ENCODE measurements at regions not wholly inside any gene's neighbourhood (a gene's known extent, or its start where the extent isn't known, plus 50 kb on each side); places are given as distances from the start of the nearest gene placed in this dataset.

DNA sequence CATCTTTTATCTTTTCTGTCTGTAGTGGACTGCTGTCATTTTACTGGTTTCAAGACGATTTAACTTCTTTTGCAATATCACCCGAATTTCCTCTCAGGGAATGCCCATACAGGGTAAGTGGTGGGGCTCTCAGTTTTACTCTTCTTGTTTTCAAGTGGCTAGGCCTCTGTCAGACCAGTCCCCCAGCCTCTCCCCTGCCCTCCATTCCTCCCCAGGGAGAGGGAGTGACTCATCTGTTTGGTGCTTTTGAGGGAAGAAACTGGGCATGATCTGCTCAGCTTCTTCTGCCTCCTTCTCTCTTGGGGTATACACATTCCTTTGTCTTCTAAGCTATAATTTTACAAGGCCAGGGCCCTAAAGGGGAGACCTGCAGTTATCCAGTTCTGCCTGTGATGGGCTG, 332.0 kb downstream of the CBLN1 start:
- FAIRE-seq = peak; percentile 35
- peak; percentile 65 for DNase-seq (ENCODE audit: low spot score)

DNA sequence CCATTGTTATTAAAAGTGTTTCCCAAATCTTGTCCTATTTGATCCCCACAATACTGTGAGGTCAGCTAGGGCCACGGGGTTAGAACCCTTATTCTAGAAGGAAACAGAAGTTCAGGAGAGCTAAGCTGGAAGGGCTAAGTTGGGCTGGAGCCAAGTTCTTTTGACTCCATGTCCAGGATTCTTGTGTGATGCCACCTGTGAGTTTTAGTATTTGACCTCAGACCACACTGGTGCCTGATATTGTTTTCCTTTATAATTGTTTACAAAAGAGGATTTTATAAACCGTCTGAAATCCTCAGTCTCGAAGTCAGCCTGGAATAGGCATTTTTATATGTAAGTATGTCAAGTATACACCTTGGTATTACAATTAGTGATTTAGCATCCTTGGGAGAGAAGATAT, 332.7 kb downstream of the CBLN1 start:
- FAIRE-seq = no peak
- no peak for DNase-seq (ENCODE audit: low spot score)

DNA sequence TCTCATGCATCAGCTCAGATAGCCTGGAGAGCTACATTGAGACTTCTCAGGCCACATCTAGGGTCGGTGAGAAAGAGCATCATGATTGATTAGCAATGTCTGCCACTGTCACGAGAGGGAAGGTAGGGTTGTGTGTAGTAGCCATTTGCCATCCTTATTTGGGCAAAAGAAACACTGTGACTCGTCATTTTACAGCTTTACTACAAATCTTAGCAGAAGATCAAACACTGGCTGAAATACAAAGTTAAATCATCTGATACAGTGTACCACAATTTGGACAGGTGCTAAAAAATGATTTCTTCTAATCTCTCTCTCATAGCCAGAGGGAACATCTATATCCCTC, 334.3 kb downstream of the CBLN1 start:
- DNase-seq (ENCODE audit: low spot score) = no peak
- peak; percentile 30 for FAIRE-seq

DNA sequence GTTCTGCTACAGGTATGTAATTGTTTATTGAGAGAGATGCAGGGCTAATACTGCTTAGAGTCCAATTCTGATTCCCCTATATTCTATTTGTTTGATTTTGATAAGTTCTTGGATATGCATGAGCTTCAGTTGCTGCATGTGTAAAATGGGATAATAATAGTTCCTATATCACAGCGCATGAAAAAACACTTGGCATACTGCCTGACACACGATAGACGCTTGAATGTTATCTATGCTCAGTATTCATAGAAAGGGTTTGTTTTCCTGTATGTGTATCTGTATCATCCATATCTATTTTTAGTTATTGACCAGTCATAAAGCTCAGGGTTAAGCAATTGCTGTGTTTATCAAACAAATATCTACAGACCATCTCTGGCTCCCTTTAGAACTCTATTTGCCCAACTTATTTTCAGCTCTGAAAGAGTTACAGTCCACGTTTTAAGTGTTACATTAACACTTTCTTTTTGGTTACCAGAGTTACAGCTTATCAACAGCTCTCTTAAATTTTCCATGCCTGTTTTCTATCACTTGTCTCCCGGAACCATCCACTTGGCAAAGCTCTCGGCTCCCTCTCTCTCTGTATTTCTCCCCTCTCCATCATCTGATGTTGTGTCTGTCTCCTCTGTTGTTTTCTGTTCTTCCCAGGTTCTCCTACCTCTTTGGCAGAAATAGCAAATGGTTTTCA, 334.8 kb downstream of the CBLN1 start:
- FAIRE-seq (no peak), DNase-seq (ENCODE audit: low spot score) (no peak)

DNA sequence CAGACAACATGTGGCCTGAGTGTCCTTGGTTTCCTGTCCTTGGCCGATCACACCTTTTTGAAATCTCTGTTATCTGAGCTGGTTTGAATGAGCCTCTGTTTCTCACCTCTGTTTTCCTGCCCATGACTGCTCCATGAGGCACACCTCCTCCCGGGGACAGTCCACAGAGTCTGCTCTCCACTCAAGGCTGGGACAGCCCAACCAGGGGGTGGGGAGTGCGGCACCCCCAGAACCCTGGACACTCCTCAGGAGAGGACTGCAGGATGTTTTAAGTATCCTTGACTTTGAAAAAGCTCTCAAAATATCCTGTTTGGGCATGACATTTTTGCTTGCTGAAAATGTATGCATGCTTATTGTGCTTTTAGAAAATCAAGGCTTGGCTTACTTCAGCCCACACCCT, 333.0 kb upstream of the N4BP1 start:
- FAIRE-seq (no peak), DNase-seq (ENCODE audit: low spot score) (no peak)

DNA sequence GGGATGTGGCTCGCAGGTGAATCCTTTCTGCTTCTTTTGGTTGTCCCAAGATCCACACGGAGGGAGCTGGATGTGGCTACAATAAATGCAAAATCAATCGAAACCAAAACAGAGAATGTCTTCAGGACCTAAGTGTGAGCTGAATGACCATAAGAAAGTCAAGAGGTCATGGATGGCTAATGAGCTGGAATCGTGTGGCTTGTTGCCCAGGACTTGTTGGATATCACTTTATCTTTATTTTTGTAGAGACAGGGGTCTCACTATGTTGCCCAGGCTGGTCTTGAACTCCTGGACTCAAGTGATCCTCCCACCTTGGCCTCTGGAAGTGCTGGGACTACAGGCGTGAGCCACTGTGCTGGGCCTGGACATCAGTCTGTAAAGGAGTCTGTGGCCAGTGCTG, 326.8 kb upstream of the N4BP1 start:
- DNase-seq (ENCODE audit: low spot score) (no peak), FAIRE-seq (no peak)

DNA sequence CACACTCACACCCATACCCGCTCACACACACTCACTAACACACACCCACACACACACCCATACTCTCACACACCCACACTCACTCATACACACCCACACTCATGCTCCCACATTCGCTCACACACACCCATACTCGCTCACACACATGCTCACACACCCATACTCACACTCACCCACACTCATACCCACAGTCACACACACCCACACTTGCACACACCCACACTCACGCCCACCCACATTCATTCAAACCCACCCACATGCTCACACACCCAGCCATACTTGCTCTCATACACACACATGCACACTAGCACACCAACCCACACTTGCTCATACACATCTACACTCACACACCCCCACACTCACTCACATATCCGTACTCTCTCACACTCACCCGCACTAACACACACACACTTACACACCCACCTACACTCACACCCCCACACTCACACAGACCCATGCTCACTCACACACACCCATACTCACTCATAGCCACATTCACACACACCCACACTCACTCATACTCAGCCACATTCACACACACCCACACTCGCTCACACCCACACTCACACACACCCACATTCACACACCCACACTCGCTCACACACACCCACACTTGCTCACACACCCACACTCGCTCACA, 322.4 kb upstream of the N4BP1 start:
- DNase-seq (ENCODE audit: low spot score) (no peak), FAIRE-seq (no peak)

DNA sequence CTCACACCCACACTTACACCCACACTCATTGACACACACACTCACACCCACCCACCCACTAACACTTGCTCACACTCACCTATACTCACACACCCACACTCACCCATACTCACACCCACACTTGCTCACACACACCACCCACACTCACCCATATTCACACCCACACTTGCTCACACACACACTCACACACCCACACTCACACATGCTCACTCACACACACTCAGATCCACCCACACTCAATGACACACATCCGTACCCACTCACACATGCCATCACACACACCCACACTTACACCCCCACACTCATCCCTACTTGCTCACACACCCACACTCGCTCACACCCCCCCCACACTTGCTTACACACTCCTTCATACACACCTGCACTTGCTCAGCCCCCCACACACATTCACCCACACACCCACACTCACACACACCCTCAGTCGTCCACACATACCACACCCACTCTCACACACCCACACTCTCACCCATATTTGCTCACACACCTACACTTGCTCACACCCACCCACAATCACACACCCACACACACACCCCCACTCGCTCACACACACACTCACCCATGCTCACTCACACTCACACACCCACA, 321.1 kb upstream of the N4BP1 start:
- no peak for DNase-seq (ENCODE audit: low spot score)

DNA sequence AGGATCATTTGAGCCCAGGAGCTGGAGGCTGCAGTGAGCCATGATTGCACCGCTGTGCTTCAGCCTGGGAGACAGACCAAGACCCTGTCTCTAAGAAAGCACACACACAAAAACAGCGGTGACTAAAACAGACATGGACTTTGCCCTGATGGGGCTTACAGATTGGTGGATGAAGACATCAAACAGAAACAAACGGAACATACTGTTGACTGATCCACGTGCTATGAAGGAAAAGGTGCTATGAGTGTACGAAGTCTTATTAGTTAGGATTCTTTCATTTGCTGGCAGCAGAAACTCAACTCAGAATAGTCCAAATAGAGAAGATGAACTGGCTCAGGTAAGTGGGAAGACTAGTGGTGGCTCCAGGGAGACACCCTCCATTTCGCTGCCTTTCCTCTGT, 309.8 kb upstream of the N4BP1 start:
- no peak for FAIRE-seq
- no peak for DNase-seq (ENCODE audit: low spot score)

More for the DNA sequence above, 321.1 kb upstream of the N4BP1 start:
- no peak for FAIRE-seq

DNA sequence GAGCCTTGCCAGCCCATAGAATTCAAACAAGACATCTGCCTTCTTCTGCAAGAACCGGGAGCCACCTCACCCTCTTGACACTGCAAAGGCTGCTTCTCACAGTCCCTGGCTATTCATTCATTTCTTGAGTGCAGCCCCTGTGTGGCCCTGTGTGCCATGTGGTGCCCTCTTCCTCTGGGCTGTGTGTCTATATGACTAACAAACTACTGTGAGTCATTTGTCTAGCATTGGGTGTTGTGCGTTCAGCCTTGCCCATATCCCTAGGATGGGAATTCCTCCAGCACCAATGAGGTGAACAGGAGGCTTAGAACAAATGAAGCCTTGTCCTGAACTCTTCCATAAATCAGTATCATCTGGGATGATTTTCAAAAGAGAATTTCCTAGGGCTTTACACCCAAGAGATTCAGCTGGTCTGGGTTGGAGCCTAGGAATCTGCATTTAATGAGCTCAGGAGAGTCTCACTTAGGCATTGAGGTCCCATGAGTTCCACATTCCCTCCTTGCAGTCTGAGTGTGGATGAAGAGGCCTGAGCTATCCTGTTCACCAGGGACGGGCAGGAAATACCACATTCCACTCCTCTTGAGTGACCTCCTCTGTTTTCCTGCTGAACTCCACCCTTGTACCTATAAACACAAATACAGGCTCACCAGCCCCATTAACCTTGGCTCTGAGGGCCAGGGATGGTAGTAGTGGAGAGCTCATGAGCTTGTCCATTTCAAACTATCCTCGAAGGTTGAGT, 308.7 kb upstream of the N4BP1 start:
- peak; percentile 60 for DNase-seq (ENCODE audit: low spot score)
- FAIRE-seq = no peak

DNA sequence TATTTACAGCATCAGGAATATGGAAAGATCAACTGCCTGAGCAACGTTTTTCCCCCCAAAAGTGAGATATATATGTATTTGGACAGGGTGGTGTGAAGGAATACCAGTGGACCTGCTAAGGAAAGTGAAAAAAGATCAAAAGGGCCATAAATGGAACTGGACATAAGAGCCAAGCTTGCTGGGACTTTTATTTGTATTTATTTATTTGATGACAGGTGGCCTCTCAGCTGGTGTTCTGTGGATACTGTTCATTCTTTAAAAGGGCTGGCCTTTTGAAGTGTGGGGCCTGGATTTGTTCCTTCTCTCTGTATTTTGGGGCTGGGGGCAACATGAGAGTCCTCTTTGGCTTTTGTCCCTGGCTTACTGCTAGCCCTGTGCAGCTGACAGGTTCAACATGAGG, 306.6 kb upstream of the N4BP1 start:
- no peak for FAIRE-seq
- no peak for DNase-seq (ENCODE audit: low spot score)

DNA sequence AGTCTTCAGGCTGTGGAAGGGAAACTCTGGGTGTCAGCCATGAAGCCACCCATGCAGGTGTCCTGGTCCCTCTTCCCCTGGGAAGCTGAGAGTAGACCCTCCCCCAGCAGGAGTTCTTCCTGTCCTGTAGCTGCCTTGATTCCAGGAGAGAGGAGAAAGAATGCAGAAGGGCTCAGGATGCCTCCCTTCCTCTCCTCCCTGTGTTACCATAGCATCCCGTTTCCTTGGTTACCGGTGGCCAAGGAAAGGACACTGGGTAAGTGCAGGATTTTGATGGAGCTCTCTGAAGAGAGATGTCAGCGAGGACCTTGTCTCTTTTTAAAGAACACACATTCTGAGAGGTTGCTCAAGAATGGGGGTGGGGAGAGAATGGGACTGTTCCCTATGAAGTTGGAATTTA, 304.1 kb upstream of the N4BP1 start:
- no peak for DNase-seq (ENCODE audit: low spot score)
- FAIRE-seq = no peak

DNA sequence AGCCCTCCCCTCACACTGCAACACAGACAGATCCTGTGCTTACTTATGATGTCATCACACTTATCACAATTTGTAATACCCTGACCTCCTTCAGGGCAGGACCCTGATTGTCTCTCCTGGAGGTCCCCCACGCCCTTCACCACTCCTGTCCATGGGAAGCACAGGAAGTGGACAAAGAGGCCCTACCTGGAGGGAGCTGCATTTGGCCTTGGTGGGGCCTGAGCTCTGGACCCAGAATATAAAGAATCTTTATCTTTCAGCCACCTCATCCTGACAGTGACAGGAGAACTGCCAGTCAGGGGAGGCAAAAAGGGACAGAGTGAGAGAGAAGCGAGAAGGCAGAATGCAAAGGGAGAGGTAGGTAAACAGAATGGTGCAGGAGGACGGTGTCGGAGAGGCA, 303.4 kb upstream of the N4BP1 start:
- FAIRE-seq (no peak), DNase-seq (ENCODE audit: low spot score) (no peak)

DNA sequence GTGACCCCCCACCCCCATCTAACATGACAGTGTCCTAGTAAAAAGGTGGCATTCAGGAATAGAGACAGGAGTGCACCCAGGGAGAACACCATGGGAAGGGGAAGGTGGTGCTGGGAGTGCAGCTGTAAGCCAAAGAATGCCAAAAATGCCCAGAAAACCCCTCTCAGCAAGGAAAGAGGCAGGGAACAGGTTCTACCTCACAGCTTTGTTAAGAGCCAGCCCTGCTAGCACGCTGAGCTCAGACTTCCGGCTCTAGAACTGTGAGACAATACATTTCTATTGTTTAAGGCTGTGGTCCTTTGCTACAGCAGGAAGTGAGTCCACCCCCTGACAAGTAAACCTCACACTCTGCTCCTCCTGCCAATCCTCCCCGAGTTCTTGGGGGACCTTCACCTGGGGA, 302.4 kb upstream of the N4BP1 start:
- DNase-seq (ENCODE audit: low spot score) (peak; percentile 54), FAIRE-seq (no peak)

DNA sequence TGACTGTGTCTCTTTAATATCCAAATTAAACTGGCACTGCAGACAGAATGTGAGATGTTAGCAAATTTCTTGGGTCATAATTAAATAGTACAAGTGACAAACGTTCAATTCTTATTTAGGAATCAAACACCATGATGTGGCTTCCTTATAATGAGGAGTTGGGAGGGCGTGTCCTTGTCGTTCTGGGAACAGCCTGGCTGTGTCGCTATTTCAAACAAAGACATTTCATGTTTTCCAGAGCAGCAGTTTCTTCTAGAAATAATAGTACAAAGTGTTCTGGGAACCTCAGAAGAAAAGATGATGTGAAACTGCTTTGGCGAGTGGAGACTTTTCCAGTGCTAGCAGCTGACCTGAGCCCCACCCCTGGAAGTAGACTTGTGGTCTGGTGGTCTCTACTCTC, 301.7 kb upstream of the N4BP1 start:
- FAIRE-seq = no peak
- no peak for DNase-seq (ENCODE audit: low spot score)

DNA sequence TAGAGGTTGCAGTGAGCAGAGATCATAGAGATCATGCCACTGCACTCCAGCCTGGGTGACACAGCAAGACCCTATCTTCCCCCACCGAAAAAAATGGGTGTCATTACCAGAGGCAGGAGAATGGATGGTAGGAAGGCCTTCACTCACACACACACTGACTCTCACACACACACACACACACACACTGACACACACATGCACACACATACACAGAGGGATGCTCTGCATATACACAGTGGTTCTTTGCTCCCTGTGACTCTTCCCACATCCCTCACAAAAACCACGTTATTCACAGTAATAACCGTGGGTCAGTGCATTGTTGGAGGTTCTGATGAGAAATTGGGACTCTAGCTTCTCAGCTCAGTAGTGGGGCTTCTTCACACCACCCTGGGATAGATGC, 300.2 kb upstream of the N4BP1 start:
- DNase-seq (ENCODE audit: low spot score) (no peak), FAIRE-seq (no peak)

DNA sequence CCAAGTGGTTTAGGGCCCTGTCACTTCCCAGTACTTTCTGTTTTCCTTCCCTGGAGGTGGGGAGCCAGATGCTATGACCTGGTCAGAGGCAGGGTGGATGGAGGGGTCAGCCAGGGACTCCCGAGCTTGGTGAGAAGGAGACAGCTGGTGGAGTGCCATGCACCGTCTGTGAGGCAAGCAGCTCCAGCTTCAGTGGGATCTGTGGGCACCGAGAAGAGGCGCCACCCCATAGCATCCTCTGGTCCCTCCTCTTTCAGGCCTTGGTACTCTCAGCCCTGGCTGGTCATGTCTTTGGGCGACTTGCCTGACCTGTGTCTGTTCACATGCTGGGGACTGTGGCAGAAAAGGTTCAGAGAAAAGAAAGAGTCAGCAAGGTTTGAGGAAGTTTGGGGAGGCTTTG, 299.3 kb upstream of the N4BP1 start:
- no peak for FAIRE-seq
- no peak for DNase-seq (ENCODE audit: low spot score)

DNA sequence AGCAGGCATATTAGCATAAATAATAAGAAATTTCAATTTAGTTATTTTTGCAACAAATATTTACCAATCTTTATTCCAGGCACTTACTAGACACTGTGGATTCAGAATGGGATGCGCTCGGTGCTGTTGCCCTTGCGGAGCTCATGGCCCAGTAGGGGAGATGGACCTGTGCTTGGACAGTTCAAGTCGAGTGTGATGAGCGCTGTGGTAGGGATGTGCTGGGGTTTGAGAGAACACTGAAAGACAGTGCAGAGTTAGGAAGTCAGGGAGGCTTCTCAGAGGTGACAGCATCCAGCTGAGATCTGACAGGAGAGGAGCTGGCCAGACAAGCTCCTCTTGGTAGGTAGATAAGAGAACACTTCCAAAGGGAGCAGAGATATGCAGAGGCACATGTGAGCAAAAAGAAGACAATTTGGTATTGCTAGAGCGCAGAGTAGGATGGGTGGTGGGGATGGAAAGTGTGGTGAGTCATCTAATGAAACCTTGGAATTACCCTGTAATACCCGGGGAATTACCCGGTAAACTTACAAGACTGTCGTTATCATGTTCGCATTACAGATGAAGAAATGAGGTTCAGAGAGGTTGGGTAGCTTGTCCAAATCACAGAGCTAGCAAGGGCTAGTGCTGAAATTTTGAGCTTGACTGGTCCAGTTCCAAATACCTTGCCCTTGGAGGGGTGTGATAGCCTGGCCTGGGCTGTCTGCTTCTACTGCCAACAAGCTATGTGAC, 298.1 kb upstream of the N4BP1 start:
- FAIRE-seq (no peak), DNase-seq (ENCODE audit: low spot score) (no peak)

DNA sequence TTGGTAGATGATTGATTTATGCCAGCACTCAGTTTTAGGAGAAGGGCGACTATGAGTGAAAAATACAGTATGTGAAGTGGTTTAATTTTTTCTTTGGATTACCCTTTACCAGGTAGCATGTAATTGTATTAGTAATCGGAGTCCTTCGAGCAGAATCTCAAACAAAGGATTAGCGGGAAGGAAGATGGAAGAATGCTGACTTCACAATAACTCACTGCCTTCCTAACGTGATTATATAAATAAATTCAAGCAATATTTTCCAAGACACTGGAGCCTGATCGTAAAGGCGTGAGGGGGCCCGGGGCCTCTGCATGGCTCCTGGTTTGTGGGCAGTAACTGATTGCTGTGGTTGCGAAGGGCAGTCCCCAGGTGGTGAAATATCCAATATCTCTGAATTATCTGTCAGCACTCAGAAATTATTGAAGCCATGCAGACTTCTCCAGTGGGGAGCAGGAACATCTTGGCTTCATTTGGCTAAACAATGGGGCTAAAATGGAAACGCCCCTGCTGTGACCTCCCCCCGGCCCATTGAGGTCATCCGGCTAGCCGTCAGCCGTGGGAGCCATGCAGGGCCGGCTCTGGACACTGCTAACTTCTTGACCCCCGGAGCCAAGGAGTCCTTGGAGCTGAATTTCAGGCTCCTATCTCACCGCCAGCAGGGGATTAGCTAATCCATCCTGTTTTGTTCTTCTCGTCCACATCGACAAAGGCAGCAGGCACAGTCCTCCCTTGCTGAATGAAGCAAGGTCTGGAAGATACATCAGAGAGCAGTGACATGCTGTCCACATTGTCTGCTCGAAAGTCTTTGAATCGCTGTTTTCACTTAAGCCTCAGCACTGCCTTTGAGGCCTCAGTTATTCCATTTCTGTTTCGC, 295.9 kb upstream of the N4BP1 start:
- FAIRE-seq (no peak), DNase-seq (ENCODE audit: low spot score) (no peak)

DNA sequence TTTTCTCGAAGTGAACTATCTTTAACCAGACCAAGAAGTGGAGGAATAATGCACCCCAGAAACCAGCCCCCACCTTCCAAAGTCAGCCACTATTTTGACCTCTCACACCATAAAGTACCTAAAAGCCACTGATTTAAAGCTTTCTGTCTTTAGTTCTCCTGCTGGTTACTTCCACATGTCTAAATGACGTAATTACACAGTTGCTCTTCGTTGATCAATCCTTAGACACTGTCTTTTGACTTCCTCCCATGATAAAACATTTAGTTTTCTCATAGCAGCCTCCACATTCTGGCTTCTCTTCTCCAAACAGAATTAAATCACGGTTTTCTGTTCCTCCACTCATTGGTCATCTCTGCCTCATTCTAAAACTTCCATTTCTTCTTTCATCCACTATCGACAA, 294.4 kb upstream of the N4BP1 start:
- FAIRE-seq = no peak
- DNase-seq (ENCODE audit: low spot score) = no peak

DNA sequence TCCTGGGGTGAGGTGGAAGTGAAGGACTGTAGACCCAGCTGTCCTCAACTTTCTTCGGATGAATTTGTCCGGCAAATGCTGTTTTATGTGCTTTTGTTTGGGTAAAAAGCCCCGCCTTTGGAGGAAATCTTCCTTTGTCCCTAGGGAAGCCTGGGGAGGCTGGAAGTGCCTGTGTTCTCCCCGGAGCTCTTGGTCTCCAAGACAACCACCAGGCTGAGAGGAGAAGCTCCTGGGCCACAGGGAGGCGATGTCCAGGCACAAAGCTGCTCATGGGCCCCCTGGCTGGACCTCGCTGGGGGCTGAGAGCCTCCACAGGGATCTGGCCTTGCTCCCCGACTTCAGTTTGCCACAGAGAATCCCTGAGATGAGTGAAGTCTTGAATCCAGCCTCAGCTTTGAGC, 293.1 kb upstream of the N4BP1 start:
- no peak for DNase-seq (ENCODE audit: low spot score)
- FAIRE-seq = no peak
